K562 (cell line): ENCODE measurements at regions not wholly inside any gene's neighbourhood (a gene's known extent, or its start where the extent isn't known, plus 50 kb on each side); places are given as distances from the start of the nearest gene placed in this dataset.

Experiments
- CTCF ChIP-seq, 3 experiments: IDR thresholded peaks in 2 of 3; conservative IDR thresholded peaks in 1 of 3; 2 replicates each; pipeline ENCODE4 v1.5.1; 2011 to 2012; ENCODE audit warnings: low read length in 3 of 3, mild to moderate bottlenecking in 3 of 3, control low read depth in 2 of 3, improper control_type of control experiment in 1 of 3, inconsistent platforms in 1 of 3, low read depth in 1 of 3, mixed read lengths in 1 of 3, moderate library complexity in 1 of 3; ENCODE audit not compliant: insufficient read depth in 2 of 3
- CTCFL ChIP-seq: IDR thresholded peaks from 2 replicates; pipeline ENCODE4 v1.6.1; 2011; ENCODE audit warnings: borderline replicate concordance, low read depth, mild to moderate bottlenecking, moderate library complexity, low read length; ENCODE audit not compliant: insufficient read depth, poor library complexity, severe bottlenecking
- FOXJ3 ChIP-seq: sonication (generic); formaldehyde crosslinking; IDR thresholded peaks from 2 replicates; pipeline ENCODE4 v1.4.0; 2020; ENCODE audit warnings: mild to moderate bottlenecking, missing genetic modification reagents
- KAT7 ChIP-seq: sonication (generic); formaldehyde crosslinking; IDR thresholded peaks from 2 replicates; pipeline ENCODE4 v1.8.0; 2022; ENCODE audit warnings: missing genetic modification reagents, mild to moderate bottlenecking, borderline replicate concordance
- POLR2A ChIP-seq: fragments of 450-650 bp; conservative IDR thresholded peaks from 2 replicates; pipeline ENCODE4 v1.6.1; 2016
- ZNF398 ChIP-seq: fragments of 250-450 bp; sonication (Bioruptor Pico); IDR thresholded peaks from 2 replicates; pipeline ENCODE4 v1.8.0; 2021; ENCODE audit warnings: moderate library complexity, mild to moderate bottlenecking, inconsistent platforms

GRCh38 chr18:7169601-7170000, 52.0 kb upstream of the LAMA1 start:
- no peak for TF ChIP-seq CTCF (IDR thresholded peaks at IDR 0.05 in 2 of 3, conservative IDR thresholded peaks at IDR 0.05 in 1 of 3; ENCODE audit: insufficient read depth in 2 of 3, low read depth in 1 of 3, low read length in 3 of 3)
- TF ChIP-seq ZNF398 (CRISPR knock-in tag), result no peak
- TF ChIP-seq CTCFL, result no peak
- no peak for TF ChIP-seq FOXJ3 (CRISPR knock-in tag)
- TF ChIP-seq POLR2A, result no peak
- TF ChIP-seq KAT7 (CRISPR knock-in tag), result no peak
